ENCODE measurements at regions not wholly inside any gene's neighbourhood (a gene's known extent, or its start where the extent isn't known, plus 50 kb on each side); places are given as distances from the start of the nearest gene placed in this dataset.

GRCh38 chr11:119937412-119937811, 200.5 kb downstream of the TRIM29 start:
- no peak for DNase-seq (ENCODE audit: low read depth)

GRCh38 chr11:119936426-119936825, 201.5 kb downstream of the TRIM29 start:
- no peak for DNase-seq (ENCODE audit: low read depth)

GRCh38 chr11:119935349-119935925, 202.5 kb downstream of the TRIM29 start:
- DNase-seq (ENCODE audit: low read depth): no peak

- no peak for DNase-seq (ENCODE audit: low read depth)
These were observed 203.0 kb downstream of the TRIM29 start for GRCh38 chr11:119934866-119935265.

GRCh38 chr11:119934267-119934666, 203.6 kb downstream of the TRIM29 start:
- no peak for DNase-seq (ENCODE audit: low read depth)

GRCh38 chr11:119933584-119933983, 204.3 kb downstream of the TRIM29 start:
- DNase-seq (ENCODE audit: low read depth): no peak

GRCh38 chr11:119932828-119933562, 204.0 kb upstream of the NECTIN1 start:
- DNase-seq (ENCODE audit: low read depth): no peak

- no peak for DNase-seq (ENCODE audit: low read depth)
These were observed 199.0 kb upstream of the NECTIN1 start for GRCh38 chr11:119928047-119928446.

- no peak for DNase-seq (ENCODE audit: low read depth)
These were observed 195.0 kb upstream of the NECTIN1 start for GRCh38 chr11:119924017-119924416.

- no peak for DNase-seq (ENCODE audit: low read depth)
These were observed 192.6 kb upstream of the NECTIN1 start for GRCh38 chr11:119921571-119921970.

GRCh38 chr11:119920666-119921387, 191.8 kb upstream of the NECTIN1 start:
- no peak for DNase-seq (ENCODE audit: low read depth)

- DNase-seq (ENCODE audit: low read depth): no peak
These were observed 190.7 kb upstream of the NECTIN1 start for GRCh38 chr11:119919656-119920055.

GRCh38 chr11:119918347-119918746, 189.3 kb upstream of the NECTIN1 start:
- DNase-seq (ENCODE audit: low read depth): no peak

GRCh38 chr11:119916568-119916967, 187.6 kb upstream of the NECTIN1 start:
- no peak for DNase-seq (ENCODE audit: low read depth)

- no peak for DNase-seq (ENCODE audit: low read depth)
These were observed 183.2 kb upstream of the NECTIN1 start for GRCh38 chr11:119912229-119912628.

- no peak for DNase-seq (ENCODE audit: low read depth)
These were observed 181.7 kb upstream of the NECTIN1 start for GRCh38 chr11:119910650-119911049.

- DNase-seq (ENCODE audit: low read depth): no peak
These were observed 181.1 kb upstream of the NECTIN1 start for GRCh38 chr11:119910051-119910450.

- no peak for DNase-seq (ENCODE audit: low read depth)
These were observed 180.5 kb upstream of the NECTIN1 start for GRCh38 chr11:119909495-119909894.

GRCh38 chr11:119909077-119909476, 180.1 kb upstream of the NECTIN1 start:
- DNase-seq (ENCODE audit: low read depth): no peak

- DNase-seq (ENCODE audit: low read depth): no peak
These were observed 179.5 kb upstream of the NECTIN1 start for GRCh38 chr11:119908573-119908904.

GRCh38 chr11:119907878-119908572, 179.0 kb upstream of the NECTIN1 start:
- no peak for DNase-seq (ENCODE audit: low read depth)

GRCh38 chr11:119907122-119907851, 178.3 kb upstream of the NECTIN1 start:
- no peak for DNase-seq (ENCODE audit: low read depth)
